GM12873 (cell line): ENCODE measurements at regions not wholly inside any gene's neighbourhood (a gene's known extent, or its start where the extent isn't known, plus 50 kb on each side); places are given as distances from the start of the nearest gene placed in this dataset.

Experiments
- CTCF ChIP-seq: IDR thresholded peaks from 2 replicates; pipeline ENCODE4 v1.5.1; 2012; ENCODE audit warnings: low read depth, mild to moderate bottlenecking, moderate library complexity, low read length, control low read depth; ENCODE audit not compliant: insufficient read depth; ENCODE audit errors: missing control alignments

GRCh38 chr6:150764334-150765066 lies 101.0 kb upstream of the MTHFD1L start:
- no peak for TF ChIP-seq CTCF

GRCh38 chr6:150765067-150765764 lies 100.3 kb upstream of the MTHFD1L start:
- no peak for TF ChIP-seq CTCF

GRCh38 chr6:150766201-150766997 lies 99.1 kb upstream of the MTHFD1L start:
- no peak for TF ChIP-seq CTCF

- no peak for TF ChIP-seq CTCF
Measured at GRCh38 chr6:150767161-150767560, 98.3 kb upstream of the MTHFD1L start.

- no peak for TF ChIP-seq CTCF
Measured at GRCh38 chr6:150767571-150768018, 97.9 kb upstream of the MTHFD1L start.

- TF ChIP-seq CTCF, result no peak
Measured at GRCh38 chr6:150770637-150771036, 94.9 kb upstream of the MTHFD1L start.

GRCh38 chr6:150773969-150774368 lies 91.5 kb upstream of the MTHFD1L start:
- no peak for TF ChIP-seq CTCF
